ENCODE measurements at regions not wholly inside any gene's neighbourhood (a gene's known extent, or its start where the extent isn't known, plus 50 kb on each side); places are given as distances from the start of the nearest gene placed in this dataset.

DNA sequence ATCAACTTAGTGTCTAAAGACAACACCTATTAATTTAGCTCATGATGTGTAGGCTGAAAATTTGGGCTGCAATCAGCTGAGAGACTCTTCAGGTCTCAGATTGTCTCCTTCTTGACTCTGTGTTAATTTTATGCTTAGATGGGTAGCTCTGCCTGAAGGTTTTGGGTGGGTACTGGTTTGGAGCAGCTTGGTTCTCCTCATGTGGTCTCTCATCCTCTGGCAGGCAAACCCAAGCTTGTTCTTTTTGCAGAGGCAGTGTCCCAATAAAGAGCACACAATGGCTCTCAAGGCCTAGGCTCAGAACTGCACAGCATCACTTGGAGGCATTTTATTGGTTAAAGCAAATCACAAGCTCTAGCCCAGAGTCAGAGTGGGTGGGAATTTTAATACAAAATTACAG, 280.6 kb downstream of the BTBD3 start:
- TF ChIP-seq, protein P1, sequence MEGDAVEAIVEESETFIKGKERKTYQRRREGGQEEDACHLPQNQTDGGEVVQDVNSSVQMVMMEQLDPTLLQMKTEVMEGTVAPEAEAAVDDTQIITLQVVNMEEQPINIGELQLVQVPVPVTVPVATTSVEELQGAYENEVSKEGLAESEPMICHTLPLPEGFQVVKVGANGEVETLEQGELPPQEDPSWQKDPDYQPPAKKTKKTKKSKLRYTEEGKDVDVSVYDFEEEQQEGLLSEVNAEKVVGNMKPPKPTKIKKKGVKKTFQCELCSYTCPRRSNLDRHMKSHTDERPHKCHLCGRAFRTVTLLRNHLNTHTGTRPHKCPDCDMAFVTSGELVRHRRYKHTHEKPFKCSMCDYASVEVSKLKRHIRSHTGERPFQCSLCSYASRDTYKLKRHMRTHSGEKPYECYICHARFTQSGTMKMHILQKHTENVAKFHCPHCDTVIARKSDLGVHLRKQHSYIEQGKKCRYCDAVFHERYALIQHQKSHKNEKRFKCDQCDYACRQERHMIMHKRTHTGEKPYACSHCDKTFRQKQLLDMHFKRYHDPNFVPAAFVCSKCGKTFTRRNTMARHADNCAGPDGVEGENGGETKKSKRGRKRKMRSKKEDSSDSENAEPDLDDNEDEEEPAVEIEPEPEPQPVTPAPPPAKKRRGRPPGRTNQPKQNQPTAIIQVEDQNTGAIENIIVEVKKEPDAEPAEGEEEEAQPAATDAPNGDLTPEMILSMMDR (IDR thresholded peaks at IDR 0.05; ENCODE audit: partially characterized antibody, unreplicated experiment) = no peak

DNA sequence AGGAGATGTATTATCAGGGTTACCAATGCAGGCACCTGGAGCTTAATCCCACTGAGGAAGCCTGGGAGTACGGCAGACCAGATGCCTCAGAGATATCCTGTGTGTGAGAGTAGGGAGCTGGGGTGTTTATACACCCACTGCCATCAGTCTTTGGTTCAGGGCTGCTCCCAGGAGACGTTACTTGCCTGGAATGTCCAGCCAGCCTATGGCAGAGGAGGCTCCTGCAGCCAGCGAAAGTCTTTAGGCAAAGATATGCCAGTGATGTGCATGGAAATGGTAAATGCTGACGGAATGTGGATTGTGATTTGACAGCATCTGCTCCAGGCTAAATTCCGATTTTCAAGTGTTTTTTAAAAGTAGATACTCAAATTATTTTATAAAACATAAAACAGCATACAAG, 282.0 kb downstream of the BTBD3 start:
- Mint-ChIP-seq H3K4me3 (ENCODE audit: unreplicated experiment) (no peak overlapping the region), H3K36me3 (ENCODE audit: unreplicated experiment) (no peaks in the 10 kb centered on the region), H3K4me1 (ENCODE audit: low read depth, unreplicated experiment) (peaks cover 7% of the 10 kb centered on the region), H3K9me3 (ENCODE audit: unreplicated experiment) (peaks cover 2% of the 10 kb centered on the region), H3K27ac (ENCODE audit: unreplicated experiment) (no peak overlapping the region), H3K27me3 (ENCODE audit: unreplicated experiment) (peaks cover 2% of the 10 kb centered on the region)
- no peak for DNase-seq
- TF ChIP-seq, protein P1 (IDR thresholded peaks at IDR 0.05; ENCODE audit: partially characterized antibody, unreplicated experiment) = no peak

More for the DNA sequence above, 280.6 kb downstream of the BTBD3 start:
- no peak overlapping the region for H3K27ac Mint-ChIP-seq (ENCODE audit: unreplicated experiment)
- no peaks in the 10 kb centered on the region for H3K36me3 Mint-ChIP-seq (ENCODE audit: unreplicated experiment)
- no peak for DNase-seq
- peaks cover 2% of the 10 kb centered on the region for H3K27me3 Mint-ChIP-seq (ENCODE audit: unreplicated experiment)
- H3K4me3 Mint-ChIP-seq (ENCODE audit: unreplicated experiment) = no peak overlapping the region
- H3K9me3 Mint-ChIP-seq (ENCODE audit: unreplicated experiment) = no peaks in the 10 kb centered on the region
- H3K4me1 Mint-ChIP-seq (ENCODE audit: low read depth, unreplicated experiment) = peaks cover 7% of the 10 kb centered on the region

DNA sequence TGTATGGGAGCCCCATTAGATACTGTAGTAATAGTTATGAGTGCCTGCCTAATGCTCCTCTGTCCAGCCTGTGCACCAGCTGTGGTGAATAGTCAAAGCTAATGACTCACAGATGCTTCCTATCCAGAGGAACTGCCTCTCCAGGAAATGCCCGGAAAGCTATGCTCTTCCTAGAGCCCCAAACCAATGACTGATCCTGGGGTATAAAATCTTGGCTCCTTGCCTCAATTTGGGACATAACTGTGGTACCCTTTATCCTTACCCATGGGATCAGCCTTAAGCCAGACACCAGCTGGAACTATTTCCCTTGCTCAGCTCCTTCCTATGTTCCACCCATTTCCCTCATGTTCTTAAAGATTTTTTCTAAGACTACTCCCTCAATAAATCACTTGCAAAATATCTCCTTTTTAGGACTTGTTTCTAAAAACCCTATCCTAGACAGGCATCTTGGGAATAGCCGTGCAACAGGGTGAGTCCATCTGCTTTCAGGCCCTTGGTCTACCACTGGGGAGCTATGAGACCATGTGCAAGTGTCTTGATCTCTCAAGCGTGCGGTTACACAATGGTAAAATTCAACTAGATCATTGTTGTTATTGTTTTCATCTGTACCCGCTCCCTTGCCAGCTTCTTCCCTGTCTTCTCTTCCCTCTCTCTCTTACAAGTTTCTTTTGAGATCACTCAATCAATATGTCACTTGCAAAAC, 283.7 kb downstream of the BTBD3 start:
- no peak overlapping the region for H3K4me3 Mint-ChIP-seq (ENCODE audit: unreplicated experiment)
- no peaks in the 10 kb centered on the region for H3K36me3 Mint-ChIP-seq (ENCODE audit: unreplicated experiment)
- no peak for DNase-seq
- peaks cover 7% of the 10 kb centered on the region for H3K4me1 Mint-ChIP-seq (ENCODE audit: low read depth, unreplicated experiment)
- H3K27ac Mint-ChIP-seq (ENCODE audit: unreplicated experiment) = no peak overlapping the region
- TF ChIP-seq, protein P1 (IDR thresholded peaks at IDR 0.05; ENCODE audit: partially characterized antibody, unreplicated experiment) = no peak
- H3K27me3 Mint-ChIP-seq (ENCODE audit: unreplicated experiment) = peaks cover 2% of the 10 kb centered on the region
- H3K9me3 Mint-ChIP-seq (ENCODE audit: unreplicated experiment) = peaks cover 2% of the 10 kb centered on the region

DNA sequence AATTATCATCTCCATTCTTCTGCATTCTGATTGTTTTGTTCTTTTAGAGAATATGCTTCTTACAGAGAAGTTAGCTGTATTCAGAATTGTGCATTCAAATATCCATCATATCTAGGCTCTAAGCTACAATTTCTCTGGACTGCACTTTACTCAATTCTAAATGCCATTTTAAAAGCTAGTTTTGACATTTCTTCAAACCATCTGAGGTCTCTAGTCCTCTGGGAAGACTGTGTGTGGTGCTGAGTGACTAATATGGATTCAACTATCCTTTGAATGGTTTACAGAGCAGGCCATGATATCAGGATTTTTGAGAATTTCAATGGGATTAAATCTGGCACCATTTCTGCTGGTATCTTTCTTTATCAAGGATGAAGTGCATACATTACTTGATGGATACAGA, 285.7 kb downstream of the BTBD3 start:
- peaks cover 3% of the 10 kb centered on the region for H3K27me3 Mint-ChIP-seq (ENCODE audit: unreplicated experiment)
- H3K4me3 Mint-ChIP-seq (ENCODE audit: unreplicated experiment) = no peak overlapping the region
- DNase-seq = no peak
- peaks cover 7% of the 10 kb centered on the region for H3K4me1 Mint-ChIP-seq (ENCODE audit: low read depth, unreplicated experiment)
- no peaks in the 10 kb centered on the region for H3K36me3 Mint-ChIP-seq (ENCODE audit: unreplicated experiment)
- TF ChIP-seq, protein P1 (IDR thresholded peaks at IDR 0.05; ENCODE audit: partially characterized antibody, unreplicated experiment) = no peak
- H3K27ac Mint-ChIP-seq (ENCODE audit: unreplicated experiment) = no peak overlapping the region
- H3K9me3 Mint-ChIP-seq (ENCODE audit: unreplicated experiment) = peaks cover 2% of the 10 kb centered on the region

DNA sequence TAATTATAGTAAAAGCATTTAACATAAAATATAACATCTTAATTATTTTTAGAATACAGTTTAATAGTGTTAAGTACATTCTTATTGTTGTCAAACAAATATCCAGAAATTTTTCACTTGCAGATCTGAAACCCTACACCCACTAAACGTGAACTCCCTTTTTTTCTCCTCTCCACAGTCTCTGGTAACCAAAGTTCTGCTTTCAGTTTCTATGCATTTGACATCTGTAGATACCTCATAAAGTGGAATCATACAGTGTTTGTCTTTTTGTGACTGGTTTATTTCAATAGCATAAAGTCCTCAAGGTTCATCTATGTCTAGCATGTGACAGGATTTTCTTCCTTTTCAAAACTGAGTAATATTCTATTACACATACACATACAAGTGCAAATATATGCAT, 286.3 kb downstream of the BTBD3 start:
- no peak for DNase-seq
- TF ChIP-seq, protein P1 (IDR thresholded peaks at IDR 0.05; ENCODE audit: partially characterized antibody, unreplicated experiment) = no peak
- Mint-ChIP-seq H3K27me3 (ENCODE audit: unreplicated experiment) (peaks cover 3% of the 10 kb centered on the region), H3K9me3 (ENCODE audit: unreplicated experiment) (peaks cover 2% of the 10 kb centered on the region), H3K27ac (ENCODE audit: unreplicated experiment) (no peak overlapping the region), H3K36me3 (ENCODE audit: unreplicated experiment) (no peaks in the 10 kb centered on the region), H3K4me1 (ENCODE audit: low read depth, unreplicated experiment) (peaks cover 7% of the 10 kb centered on the region), H3K4me3 (ENCODE audit: unreplicated experiment) (no peak overlapping the region)
